ENCODE measurements at regions not wholly inside any gene's neighbourhood (a gene's known extent, or its start where the extent isn't known, plus 50 kb on each side); places are given as distances from the start of the nearest gene placed in this dataset.

GRCh38 chr11:31895926-31896325 is 84.8 kb upstream of the PAX6 start:
- H4K20me1 ChIP-seq (ENCODE audit: low read depth, low read length), result no peaks in the 10 kb centered on the region
- TF ChIP-seq, protein P1, sequence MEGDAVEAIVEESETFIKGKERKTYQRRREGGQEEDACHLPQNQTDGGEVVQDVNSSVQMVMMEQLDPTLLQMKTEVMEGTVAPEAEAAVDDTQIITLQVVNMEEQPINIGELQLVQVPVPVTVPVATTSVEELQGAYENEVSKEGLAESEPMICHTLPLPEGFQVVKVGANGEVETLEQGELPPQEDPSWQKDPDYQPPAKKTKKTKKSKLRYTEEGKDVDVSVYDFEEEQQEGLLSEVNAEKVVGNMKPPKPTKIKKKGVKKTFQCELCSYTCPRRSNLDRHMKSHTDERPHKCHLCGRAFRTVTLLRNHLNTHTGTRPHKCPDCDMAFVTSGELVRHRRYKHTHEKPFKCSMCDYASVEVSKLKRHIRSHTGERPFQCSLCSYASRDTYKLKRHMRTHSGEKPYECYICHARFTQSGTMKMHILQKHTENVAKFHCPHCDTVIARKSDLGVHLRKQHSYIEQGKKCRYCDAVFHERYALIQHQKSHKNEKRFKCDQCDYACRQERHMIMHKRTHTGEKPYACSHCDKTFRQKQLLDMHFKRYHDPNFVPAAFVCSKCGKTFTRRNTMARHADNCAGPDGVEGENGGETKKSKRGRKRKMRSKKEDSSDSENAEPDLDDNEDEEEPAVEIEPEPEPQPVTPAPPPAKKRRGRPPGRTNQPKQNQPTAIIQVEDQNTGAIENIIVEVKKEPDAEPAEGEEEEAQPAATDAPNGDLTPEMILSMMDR (IDR thresholded peaks at IDR 0.05; ENCODE audit: insufficient read depth, low read length, poor library complexity, severe bottlenecking), result no peak
- TF ChIP-seq EZH2phosphoT487 (conservative IDR thresholded peaks at IDR 0.05; ENCODE audit: low read length), result no peak

DNA sequence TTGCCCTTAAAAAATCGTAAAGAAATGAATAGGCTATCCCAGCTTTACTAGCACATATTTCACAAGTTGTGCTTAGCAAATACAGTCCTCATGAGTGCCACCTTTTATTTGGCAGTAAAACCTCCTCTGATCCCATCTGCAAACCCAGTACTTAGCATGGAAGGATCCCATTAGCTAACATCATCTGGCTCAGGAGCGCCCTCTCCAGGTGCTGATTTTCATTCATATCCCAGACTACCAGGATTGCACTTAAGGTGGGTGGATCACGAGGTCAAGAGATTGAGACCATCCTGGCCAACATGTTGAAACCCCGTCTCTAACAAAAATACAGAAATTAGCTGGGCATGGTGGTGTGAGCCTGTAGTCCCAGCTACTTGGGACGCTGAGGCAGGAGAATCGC is 76.1 kb upstream of the PAX6 start:
- TF ChIP-seq, protein P1 (IDR thresholded peaks at IDR 0.05; ENCODE audit: insufficient read depth, low read length, poor library complexity, severe bottlenecking), result peak; percentile 17
- TF ChIP-seq EZH2phosphoT487 (conservative IDR thresholded peaks at IDR 0.05; ENCODE audit: low read length), result no peak
- H3K9me2 ChIP-seq (replicated peaks; ENCODE audit: insufficient read depth, low read length), result no peaks in the 10 kb centered on the region
- no peak overlapping the region for H3K4me2 ChIP-seq (ENCODE audit: low read depth, low read length, poor library complexity, severe bottlenecking)
- H3F3A ChIP-seq (ENCODE audit: insufficient read depth), result no peaks in the 10 kb centered on the region
- H3K9ac ChIP-seq (ENCODE audit: low read length), result no peak overlapping the region
- H3K9me3 ChIP-seq (ENCODE audit: insufficient read depth, low read length), result no peaks in the 10 kb centered on the region
- H3K79me2 ChIP-seq (ENCODE audit: insufficient read depth, low read length), result no peaks in the 10 kb centered on the region
- no peaks in the 10 kb centered on the region for H3K36me3 ChIP-seq (ENCODE audit: low read length)
- no peak overlapping the region for H2AFZ ChIP-seq (ENCODE audit: low read depth, low read length, severe bottlenecking)
- H3K27ac ChIP-seq (ENCODE audit: low read depth, low read length), result no peak overlapping the region
- H3K4me3 ChIP-seq (ENCODE audit: insufficient read depth, low read length, poor library complexity, severe bottlenecking), result no peak overlapping the region
- H3K27me3 ChIP-seq (ENCODE audit: low read length), result no peaks in the 10 kb centered on the region
- H4K20me1 ChIP-seq (ENCODE audit: low read depth, low read length), result no peaks in the 10 kb centered on the region

More at GRCh38 chr11:31895926-31896325, 84.8 kb upstream of the PAX6 start:
- no peak overlapping the region for H3K9ac ChIP-seq (ENCODE audit: low read length)
- H2AFZ ChIP-seq (ENCODE audit: low read depth, low read length, severe bottlenecking), result no peak overlapping the region
- H3K36me3 ChIP-seq (ENCODE audit: low read length), result no peaks in the 10 kb centered on the region
- no peaks in the 10 kb centered on the region for H3K9me2 ChIP-seq (replicated peaks; ENCODE audit: insufficient read depth, low read length)
- no peaks in the 10 kb centered on the region for H3K79me2 ChIP-seq (ENCODE audit: insufficient read depth, low read length)
- no peak overlapping the region for H3K27ac ChIP-seq (ENCODE audit: low read depth, low read length)
- H3F3A ChIP-seq (ENCODE audit: insufficient read depth), result no peaks in the 10 kb centered on the region
- no peaks in the 10 kb centered on the region for H3K27me3 ChIP-seq (ENCODE audit: low read length)
- no peaks in the 10 kb centered on the region for H3K9me3 ChIP-seq (ENCODE audit: insufficient read depth, low read length)
- H3K4me3 ChIP-seq (ENCODE audit: insufficient read depth, low read length, poor library complexity, severe bottlenecking), result no peak overlapping the region
- no peak overlapping the region for H3K4me2 ChIP-seq (ENCODE audit: low read depth, low read length, poor library complexity, severe bottlenecking)

DNA sequence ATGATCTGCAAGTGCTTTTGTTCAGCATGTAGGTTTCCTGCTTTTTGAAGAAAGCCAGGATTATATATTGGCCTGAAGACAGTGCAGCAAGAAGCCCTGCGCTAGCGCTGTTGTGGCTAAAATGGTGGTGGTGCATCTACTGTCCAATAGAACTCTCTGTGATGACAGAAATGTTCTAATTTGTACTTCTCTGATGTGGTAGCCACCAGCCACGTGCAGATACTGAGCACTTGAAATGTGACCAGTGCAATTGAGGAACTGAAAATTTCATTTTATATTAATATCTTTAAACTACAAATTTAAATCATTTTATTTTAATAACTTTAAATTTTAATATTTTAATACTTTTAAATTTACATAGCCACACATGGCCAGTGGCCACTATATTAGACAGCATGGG is 73.0 kb upstream of the PAX6 start:
- no peaks in the 10 kb centered on the region for H3K79me2 ChIP-seq (ENCODE audit: insufficient read depth, low read length)
- H2AFZ ChIP-seq (ENCODE audit: low read depth, low read length, severe bottlenecking), result no peak overlapping the region
- no peaks in the 10 kb centered on the region for H3K9me3 ChIP-seq (ENCODE audit: insufficient read depth, low read length)
- no peak overlapping the region for H3K4me3 ChIP-seq (ENCODE audit: insufficient read depth, low read length, poor library complexity, severe bottlenecking)
- H3K27ac ChIP-seq (ENCODE audit: low read depth, low read length), result no peak overlapping the region
- no peak overlapping the region for H3K4me2 ChIP-seq (ENCODE audit: low read depth, low read length, poor library complexity, severe bottlenecking)
- no peaks in the 10 kb centered on the region for H3K27me3 ChIP-seq (ENCODE audit: low read length)
- no peak overlapping the region for H3K9ac ChIP-seq (ENCODE audit: low read length)
- no peak for TF ChIP-seq EZH2phosphoT487 (conservative IDR thresholded peaks at IDR 0.05; ENCODE audit: low read length)
- TF ChIP-seq, protein P1 (IDR thresholded peaks at IDR 0.05; ENCODE audit: insufficient read depth, low read length, poor library complexity, severe bottlenecking), result no peak
- H3F3A ChIP-seq (ENCODE audit: insufficient read depth), result no peaks in the 10 kb centered on the region
- H3K36me3 ChIP-seq (ENCODE audit: low read length), result no peaks in the 10 kb centered on the region
- H3K9me2 ChIP-seq (replicated peaks; ENCODE audit: insufficient read depth, low read length), result no peaks in the 10 kb centered on the region
- no peaks in the 10 kb centered on the region for H4K20me1 ChIP-seq (ENCODE audit: low read depth, low read length)
